HCT116 (cell line): ENCODE measurements at regions not wholly inside any gene's neighbourhood (a gene's known extent, or its start where the extent isn't known, plus 50 kb on each side); places are given as distances from the start of the nearest gene placed in this dataset.

Source experiments
- POLR2A ChIP-seq: IDR thresholded peaks from 2 replicates; pipeline ENCODE4 v1.7.0; 2011; ENCODE audit warnings: borderline replicate concordance; ENCODE audit not compliant: insufficient read depth, insufficient read length; ENCODE audit errors: extremely low read depth
- TF ChIP-seq, protein P1 (sequence below), 3 experiments: fragments of 200-600 bp in 1 of 3; sonication (generic) in 1 of 3; IDR thresholded peaks in 2 of 3; conservative IDR thresholded peaks in 1 of 3; 2 replicates each; pipeline ENCODE4 v1.5.1; 2012 to 2017; ENCODE audit warnings: low read depth in 2 of 3, low read length in 2 of 3, antibody characterized with exemption in 1 of 3, borderline replicate concordance in 1 of 3, control low read depth in 1 of 3, mild to moderate bottlenecking in 1 of 3, mixed read lengths in 1 of 3, mixed run types in 1 of 3, moderate library complexity in 1 of 3; ENCODE audit not compliant: insufficient read depth in 1 of 3

GRCh38 chr1:22317231-22317919 lies 134.3 kb upstream of the ZBTB40 start:
- TF ChIP-seq, protein P1, sequence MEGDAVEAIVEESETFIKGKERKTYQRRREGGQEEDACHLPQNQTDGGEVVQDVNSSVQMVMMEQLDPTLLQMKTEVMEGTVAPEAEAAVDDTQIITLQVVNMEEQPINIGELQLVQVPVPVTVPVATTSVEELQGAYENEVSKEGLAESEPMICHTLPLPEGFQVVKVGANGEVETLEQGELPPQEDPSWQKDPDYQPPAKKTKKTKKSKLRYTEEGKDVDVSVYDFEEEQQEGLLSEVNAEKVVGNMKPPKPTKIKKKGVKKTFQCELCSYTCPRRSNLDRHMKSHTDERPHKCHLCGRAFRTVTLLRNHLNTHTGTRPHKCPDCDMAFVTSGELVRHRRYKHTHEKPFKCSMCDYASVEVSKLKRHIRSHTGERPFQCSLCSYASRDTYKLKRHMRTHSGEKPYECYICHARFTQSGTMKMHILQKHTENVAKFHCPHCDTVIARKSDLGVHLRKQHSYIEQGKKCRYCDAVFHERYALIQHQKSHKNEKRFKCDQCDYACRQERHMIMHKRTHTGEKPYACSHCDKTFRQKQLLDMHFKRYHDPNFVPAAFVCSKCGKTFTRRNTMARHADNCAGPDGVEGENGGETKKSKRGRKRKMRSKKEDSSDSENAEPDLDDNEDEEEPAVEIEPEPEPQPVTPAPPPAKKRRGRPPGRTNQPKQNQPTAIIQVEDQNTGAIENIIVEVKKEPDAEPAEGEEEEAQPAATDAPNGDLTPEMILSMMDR (IDR thresholded peaks at IDR 0.05 in 2 of 3, conservative IDR thresholded peaks at IDR 0.05 in 1 of 3; ENCODE audit: borderline replicate concordance in 1 of 3, insufficient read depth in 1 of 3, low read depth in 2 of 3, low read length in 2 of 3), result peak; percentile 9 to 88 (median 73); a peak in 5 of 6 replicates
- no peak for TF ChIP-seq POLR2A
